IMR-90 (cell line): ENCODE measurements at regions not wholly inside any gene's neighbourhood (a gene's known extent, or its start where the extent isn't known, plus 50 kb on each side); places are given as distances from the start of the nearest gene placed in this dataset.

ENCODE experiments used
- ATAC-seq: fragments of 200-7000 bp; cut with Tn5 transposase; 2 replicates; pipeline ENCODE4 v1.9.1; 2020; ENCODE audit warnings: low read depth, mild to moderate bottlenecking, moderate library complexity
- BruUV-seq: library from RNA; stranded (reverse); fragments of 400-500 nt; replicated peaks from 2 replicates; lab custom pipeline; 2021; lab: Mats Ljungman, UMichigan
- CTCF ChIA-PET: fragments of 300-600 bp; formaldehyde crosslinking; extraction: SDS; loops from one replicate; lab custom pipeline; 2021; ENCODE audit warnings: antibody characterized with exemption; lab: Yijun Ruan, JAX
- POLR2A ChIA-PET: fragments of 300-600 bp; sonication (Branson Sonifier 250); formaldehyde crosslinking; loops from one replicate; lab custom pipeline; 2022; ENCODE audit warnings: antibody characterized with exemption; ENCODE audit not compliant: unreplicated experiment; lab: Charles Lee
- DNase-seq: peaks from one replicate; pipeline ENCODE4 v3.0.0; 2013
- H2AFZ ChIP-seq: replicated peaks from 2 replicates; pipeline ENCODE3; 2013; ENCODE audit warnings: low read length, mild to moderate bottlenecking; ENCODE audit not compliant: poor library complexity
- H2AK5ac ChIP-seq: 2 replicates; pipeline ENCODE4 v1.6.1; 2013; ENCODE audit warnings: low read depth, low read length, inconsistent platforms
- H2AK9ac ChIP-seq: replicated peaks from 2 replicates; pipeline ENCODE3; 2013; ENCODE audit warnings: mild to moderate bottlenecking, low read depth, low read length, moderate library complexity; ENCODE audit not compliant: poor library complexity
- H2BK120ac ChIP-seq: 2 replicates; pipeline ENCODE4 v1.6.1; 2013; ENCODE audit warnings: low read depth, low read length, inconsistent platforms
- H2BK15ac ChIP-seq: 3 replicates; pipeline ENCODE4 v1.6.1; 2013; ENCODE audit warnings: low read depth, low read length, inconsistent platforms
- H2BK20ac ChIP-seq: 2 replicates; pipeline ENCODE4 v1.6.1; 2013; ENCODE audit warnings: low read depth, mild to moderate bottlenecking, inconsistent platforms, low read length, moderate library complexity
- H2BK5ac ChIP-seq: 2 replicates; pipeline ENCODE4 v1.6.1; 2013; ENCODE audit warnings: mild to moderate bottlenecking, low read depth, low read length, inconsistent platforms; ENCODE audit not compliant: poor library complexity, severe bottlenecking
- H3K14ac ChIP-seq: replicated peaks from 2 replicates; pipeline ENCODE4 v1.6.1; 2013; ENCODE audit warnings: low read depth, low read length, inconsistent platforms
- H3K18ac ChIP-seq: 2 replicates; pipeline ENCODE4 v1.6.1; 2013; ENCODE audit warnings: low read depth, low read length, control low read depth
- H3K23ac ChIP-seq: 2 replicates; pipeline ENCODE4 v1.6.1; 2013; ENCODE audit warnings: low read depth, low read length, inconsistent platforms
- H3K27ac ChIP-seq: 2 replicates; pipeline ENCODE4 v1.5.1; 2013; ENCODE audit warnings: mild to moderate bottlenecking, control low read depth, low read length; ENCODE audit not compliant: insufficient read depth
- H3K27me3 ChIP-seq: 2 replicates; pipeline ENCODE4 v1.6.1; 2013; ENCODE audit warnings: low read length; ENCODE audit not compliant: control insufficient read depth, insufficient read depth
- H3K36me3 ChIP-seq: 2 replicates; pipeline ENCODE4 v1.6.1; 2013; ENCODE audit warnings: low read length, mixed read lengths; ENCODE audit not compliant: control insufficient read depth, insufficient read depth
- H3K4ac ChIP-seq: 2 replicates; pipeline ENCODE4 v1.6.1; 2013; ENCODE audit warnings: low read depth, low read length, inconsistent platforms
- H3K4me1 ChIP-seq: 2 replicates; pipeline ENCODE4 v1.6.1; 2013; ENCODE audit warnings: low read length, mixed read lengths; ENCODE audit not compliant: control insufficient read depth, insufficient read depth
- H3K4me2 ChIP-seq: 2 replicates; pipeline ENCODE4 v1.6.1; 2013; ENCODE audit warnings: low read depth, mild to moderate bottlenecking, control low read depth, low read length, moderate library complexity
- H3K4me3 ChIP-seq: 2 replicates; pipeline ENCODE4 v1.5.1; 2013; ENCODE audit warnings: low read depth, mild to moderate bottlenecking, control low read depth, low read length, moderate library complexity; ENCODE audit not compliant: insufficient read depth
- H3K56ac ChIP-seq: 2 replicates; pipeline ENCODE4 v1.6.1; 2013; ENCODE audit warnings: low read length, inconsistent platforms; ENCODE audit not compliant: insufficient read depth; ENCODE audit errors: extremely low read depth
- H3K79me1 ChIP-seq, 2 experiments: 2 replicates each; pipeline ENCODE4 v1.6.1; 2013; ENCODE audit warnings: low read length in 2 of 2, inconsistent platforms in 1 of 2, low read depth in 1 of 2
- H3K9ac ChIP-seq: 2 replicates; pipeline ENCODE4 v1.6.1; 2013; ENCODE audit warnings: low read depth, low read length, control low read depth
- H3K9me1 ChIP-seq: 2 replicates; pipeline ENCODE4 v1.6.1; 2013; ENCODE audit warnings: low read length, inconsistent platforms; ENCODE audit not compliant: insufficient read depth
- H3K9me3 ChIP-seq: 2 replicates; pipeline ENCODE4 v1.6.1; 2013; ENCODE audit warnings: low read length; ENCODE audit not compliant: control insufficient read depth, insufficient read depth
- H4K20me1 ChIP-seq: 2 replicates; pipeline ENCODE4 v1.6.1; 2013; ENCODE audit warnings: low read length, inconsistent platforms; ENCODE audit not compliant: insufficient read depth
- H4K5ac ChIP-seq: 2 replicates; pipeline ENCODE4 v1.6.1; 2013; ENCODE audit warnings: mild to moderate bottlenecking, low read depth, low read length, control low read depth
- H4K8ac ChIP-seq, 2 experiments: 2 replicates each; pipeline ENCODE4 v1.6.1; 2013; ENCODE audit warnings: low read depth in 2 of 2, low read length in 2 of 2, control low read depth in 1 of 2, inconsistent platforms in 1 of 2
- H4K91ac ChIP-seq: 2 replicates; pipeline ENCODE4 v1.6.1; 2013; ENCODE audit warnings: low read depth, low read length, inconsistent platforms; ENCODE audit not compliant: insufficient read depth
- BHLHE40 ChIP-seq: fragments of 150-350 bp; IDR thresholded peaks from 2 replicates; pipeline ENCODE4 v1.6.1; 2016; ENCODE audit warnings: mild to moderate bottlenecking, low read depth, low read length
- CEBPB ChIP-seq: IDR thresholded peaks from 2 replicates; pipeline ENCODE4 v1.6.1; 2012; ENCODE audit warnings: low read depth, low read length, improper control_type of control experiment
- CHD1 ChIP-seq: IDR thresholded peaks from 2 replicates; pipeline ENCODE4 v1.6.1; 2012; ENCODE audit warnings: low read depth, low read length, improper control_type of control experiment
- CTCF ChIP-seq: conservative IDR thresholded peaks from 2 replicates; pipeline ENCODE4 v1.5.1; 2012; ENCODE audit warnings: mild to moderate bottlenecking, low read depth, low read length, improper control_type of control experiment
- ELK1 ChIP-seq: fragments of 150-350 bp; IDR thresholded peaks from 2 replicates; pipeline ENCODE4 v1.6.1; 2016; ENCODE audit warnings: low read depth, mild to moderate bottlenecking, low read length, moderate library complexity, borderline replicate concordance
- FOS ChIP-seq: fragments of 150-350 bp; IDR thresholded peaks from 2 replicates; pipeline ENCODE4 v1.6.1; 2016; ENCODE audit warnings: low read depth, low read length
- MAFK ChIP-seq: IDR thresholded peaks from 2 replicates; pipeline ENCODE4 v1.6.1; 2012; ENCODE audit warnings: low read depth, low read length, improper control_type of control experiment
- MAZ ChIP-seq: IDR thresholded peaks from 2 replicates; pipeline ENCODE4 v1.6.1; 2012; ENCODE audit warnings: low read depth, mild to moderate bottlenecking, low read length, improper control_type of control experiment, moderate library complexity, borderline replicate concordance
- MXI1 ChIP-seq: IDR thresholded peaks from 2 replicates; pipeline ENCODE4 v1.6.1; 2012; ENCODE audit warnings: low read depth, mild to moderate bottlenecking, low read length, moderate library complexity, borderline replicate concordance
- NFE2L2 ChIP-seq: fragments of 150-350 bp; IDR thresholded peaks from 2 replicates; pipeline ENCODE4 v1.6.1; 2016; ENCODE audit warnings: low read depth, mild to moderate bottlenecking, low read length
- RAD21 ChIP-seq: IDR thresholded peaks from 2 replicates; pipeline ENCODE4 v1.6.1; 2012; ENCODE audit warnings: low read length, improper control_type of control experiment
- RCOR1 ChIP-seq: IDR thresholded peaks from 2 replicates; pipeline ENCODE4 v1.6.1; 2012; ENCODE audit warnings: mild to moderate bottlenecking, low read length, improper control_type of control experiment; ENCODE audit not compliant: insufficient replicate concordance
- RFX5 ChIP-seq: IDR thresholded peaks from 2 replicates; pipeline ENCODE4 v1.8.0; 2012; ENCODE audit warnings: low read depth, mild to moderate bottlenecking, low read length, moderate library complexity
- SMC3 ChIP-seq: fragments of 150-350 bp; IDR thresholded peaks from 2 replicates; pipeline ENCODE4 v1.6.1; 2016; ENCODE audit warnings: low read depth, mild to moderate bottlenecking, antibody characterized with exemption, low read length, moderate library complexity
- WGBS, 2 experiments: methylation state at CpG; one replicate each; pipeline versions ENCODE4 v1.1.5 to v1.1.7; 2013; ENCODE audit warnings: missing lambda C conversion rate in 2 of 2; ENCODE audit not compliant: insufficient read length in 1 of 2; ENCODE audit errors: extremely low coverage in 2 of 2; 5-methylcytosine and 5-hydroxymethylcytosine counted together
- dilution Hi-C: fragments of 300-500 bp; cut with HindIII; formaldehyde crosslinking; loops from one replicate; pipeline ENCODE4 v1.14.3; 2018; ENCODE audit warnings: low sequenced_read_pairs; ENCODE audit not compliant: unreplicated experiment
- in situ Hi-C: fragments of 300-500 bp; cut with MboI; formaldehyde crosslinking; loops from 3 replicates; pipeline ENCODE4 v1.14.3; 2019; ENCODE audit warnings: low sequenced_read_pairs, inconsistent platforms, mixed read lengths
- intact Hi-C: fragments of 100-400 bp; cut with micrococcal nuclease; formaldehyde crosslinking; loops from 2 replicates; pipeline ENCODE4 v1.10.0; 2022
- TF ChIP-seq, protein P1 (sequence below): fragments of 150-350 bp; IDR thresholded peaks from 2 replicates; pipeline ENCODE4 v1.6.1; 2017; ENCODE audit warnings: mild to moderate bottlenecking, antibody characterized with exemption, low read length, low read depth

DNA sequence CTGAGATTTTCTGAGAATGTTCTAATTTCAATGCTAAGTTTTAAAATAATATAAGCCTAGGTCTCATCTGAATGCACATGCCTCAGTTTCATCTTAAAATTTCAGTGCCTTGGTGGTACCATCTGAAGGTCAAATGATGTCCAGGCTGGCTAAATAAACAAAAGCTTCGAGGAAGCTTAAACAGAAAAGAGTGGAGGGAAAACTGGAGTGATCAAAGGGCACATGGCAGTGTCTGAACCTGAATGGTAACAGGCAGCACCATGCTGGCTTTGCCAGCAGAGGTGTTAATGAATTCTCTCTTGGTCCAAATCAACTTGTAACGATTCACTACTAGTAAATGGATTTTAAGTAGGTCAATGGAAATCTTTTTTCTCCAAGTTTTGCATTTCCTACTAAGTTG, 158.4 kb upstream of the MEX3C start:
- Histone ChIP-seq H3K4me2 (no peak overlapping the region), H2AFZ (no peak overlapping the region), H3K79me1 (no peaks in the 10 kb centered on the region), H2BK120ac (no peak overlapping the region), H3K4ac (no peak overlapping the region), H3K14ac (no peak overlapping the region), H3K36me3 (no peaks in the 10 kb centered on the region), H2BK15ac (no peak overlapping the region), H2BK5ac (no peak overlapping the region), H3K27ac (no peak overlapping the region), H3K9me3 (peaks cover 9% of the 10 kb centered on the region), H3K4me1 (no peaks in the 10 kb centered on the region), H3K27me3 (no peaks in the 10 kb centered on the region), H2AK9ac (no peak overlapping the region), H4K8ac (no peak overlapping the region), H3K18ac (no peak overlapping the region), H3K9me1 (no peaks in the 10 kb centered on the region), H3K23ac (no peak overlapping the region), H2AK5ac (no peak overlapping the region), H2BK20ac (no peak overlapping the region), H4K5ac (no peak overlapping the region), H4K20me1 (no peaks in the 10 kb centered on the region), H3K56ac (no peak overlapping the region), H3K4me3 (no peak overlapping the region), H3K9ac (no peak overlapping the region), H4K91ac (no peak overlapping the region)
- ATAC-seq (no peak), DNase-seq (no peak)
- ChIA-PET POLR2A (no interaction called here), CTCF (no interaction called here)
- dilution Hi-C loops: no loop called here
- TF ChIP-seq NFE2L2 (no peak), MAZ (no peak), RAD21 (no peak), MAFK (no peak), RCOR1 (no peak), RFX5 (no peak), ELK1 (no peak), MXI1 (no peak), CHD1 (no peak), BHLHE40 (no peak), FOS (no peak), CTCF (no peak), SMC3 (no peak), CEBPB (no peak)
- TF ChIP-seq, protein P1, sequence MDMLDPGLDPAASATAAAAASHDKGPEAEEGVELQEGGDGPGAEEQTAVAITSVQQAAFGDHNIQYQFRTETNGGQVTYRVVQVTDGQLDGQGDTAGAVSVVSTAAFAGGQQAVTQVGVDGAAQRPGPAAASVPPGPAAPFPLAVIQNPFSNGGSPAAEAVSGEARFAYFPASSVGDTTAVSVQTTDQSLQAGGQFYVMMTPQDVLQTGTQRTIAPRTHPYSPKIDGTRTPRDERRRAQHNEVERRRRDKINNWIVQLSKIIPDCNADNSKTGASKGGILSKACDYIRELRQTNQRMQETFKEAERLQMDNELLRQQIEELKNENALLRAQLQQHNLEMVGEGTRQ: no peak
- in situ Hi-C loops: no loop called here
- no CpG with 5 or more reads among the region's 2 CpGs for WGBS, 2 experiments
- intact Hi-C loops: no loop called here
- no TSS peak for BruUV-seq
